ENCODE measurements at regions not wholly inside any gene's neighbourhood (a gene's known extent, or its start where the extent isn't known, plus 50 kb on each side); places are given as distances from the start of the nearest gene placed in this dataset.

DNA sequence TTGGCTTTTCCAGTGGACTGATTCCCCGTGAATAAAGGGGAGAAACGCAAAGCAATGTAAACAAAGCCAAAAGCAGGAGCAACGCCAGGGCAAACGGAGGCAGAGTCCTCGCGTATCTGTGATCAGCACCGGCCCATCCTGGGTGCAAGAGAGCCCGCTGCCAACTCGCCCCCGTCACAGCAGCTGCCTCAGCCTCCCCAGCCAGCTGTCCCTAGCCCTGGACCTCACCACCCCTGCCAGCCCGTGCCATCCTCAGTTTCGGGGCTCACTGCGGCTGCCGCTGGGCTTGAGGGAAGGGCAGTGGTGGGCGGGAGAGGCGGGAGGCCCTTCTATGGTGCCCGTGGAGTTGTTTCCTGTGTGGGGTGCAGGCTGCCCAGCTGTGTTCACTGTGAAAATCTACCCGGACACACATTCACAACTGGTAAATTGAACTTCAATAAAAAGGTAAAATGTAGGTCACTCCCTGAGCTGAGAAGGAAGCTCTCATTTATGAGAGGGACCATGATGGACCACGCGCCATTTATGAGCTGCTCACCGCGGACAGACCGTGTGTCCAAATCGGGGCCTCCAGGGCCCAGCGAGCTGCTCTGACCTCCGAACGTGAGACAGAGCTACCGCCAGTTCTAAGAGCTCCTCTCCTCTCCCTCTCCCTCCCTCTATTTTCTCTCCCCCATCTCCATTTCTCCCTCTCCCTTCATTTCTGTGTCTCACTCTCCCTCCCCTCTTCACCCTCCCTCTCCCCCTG, 330.5 kb upstream of the SFSWAP start:
- DNase-seq (ENCODE audit: low read depth): no peak
- H3K4me3 ChIP-seq (ENCODE audit: low read depth, low read length): no peak overlapping the region
- TF ChIP-seq, protein P1, sequence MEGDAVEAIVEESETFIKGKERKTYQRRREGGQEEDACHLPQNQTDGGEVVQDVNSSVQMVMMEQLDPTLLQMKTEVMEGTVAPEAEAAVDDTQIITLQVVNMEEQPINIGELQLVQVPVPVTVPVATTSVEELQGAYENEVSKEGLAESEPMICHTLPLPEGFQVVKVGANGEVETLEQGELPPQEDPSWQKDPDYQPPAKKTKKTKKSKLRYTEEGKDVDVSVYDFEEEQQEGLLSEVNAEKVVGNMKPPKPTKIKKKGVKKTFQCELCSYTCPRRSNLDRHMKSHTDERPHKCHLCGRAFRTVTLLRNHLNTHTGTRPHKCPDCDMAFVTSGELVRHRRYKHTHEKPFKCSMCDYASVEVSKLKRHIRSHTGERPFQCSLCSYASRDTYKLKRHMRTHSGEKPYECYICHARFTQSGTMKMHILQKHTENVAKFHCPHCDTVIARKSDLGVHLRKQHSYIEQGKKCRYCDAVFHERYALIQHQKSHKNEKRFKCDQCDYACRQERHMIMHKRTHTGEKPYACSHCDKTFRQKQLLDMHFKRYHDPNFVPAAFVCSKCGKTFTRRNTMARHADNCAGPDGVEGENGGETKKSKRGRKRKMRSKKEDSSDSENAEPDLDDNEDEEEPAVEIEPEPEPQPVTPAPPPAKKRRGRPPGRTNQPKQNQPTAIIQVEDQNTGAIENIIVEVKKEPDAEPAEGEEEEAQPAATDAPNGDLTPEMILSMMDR (conservative IDR thresholded peaks at IDR 0.05; ENCODE audit: low read depth, low read length): no peak

- TF ChIP-seq, protein P1 (conservative IDR thresholded peaks at IDR 0.05; ENCODE audit: low read depth, low read length): no peak
- no peak for DNase-seq (ENCODE audit: low read depth)
- H3K4me3 ChIP-seq (ENCODE audit: low read depth, low read length): no peak overlapping the region
Measured at GRCh38 chr12:131380965-131381705, 329.8 kb upstream of the SFSWAP start.

GRCh38 chr12:131381716-131382430, 329.0 kb upstream of the SFSWAP start:
- DNase-seq (ENCODE audit: low read depth): no peak
- H3K4me3 ChIP-seq (ENCODE audit: low read depth, low read length): no peak overlapping the region
- TF ChIP-seq, protein P1 (conservative IDR thresholded peaks at IDR 0.05; ENCODE audit: low read depth, low read length): no peak

DNA sequence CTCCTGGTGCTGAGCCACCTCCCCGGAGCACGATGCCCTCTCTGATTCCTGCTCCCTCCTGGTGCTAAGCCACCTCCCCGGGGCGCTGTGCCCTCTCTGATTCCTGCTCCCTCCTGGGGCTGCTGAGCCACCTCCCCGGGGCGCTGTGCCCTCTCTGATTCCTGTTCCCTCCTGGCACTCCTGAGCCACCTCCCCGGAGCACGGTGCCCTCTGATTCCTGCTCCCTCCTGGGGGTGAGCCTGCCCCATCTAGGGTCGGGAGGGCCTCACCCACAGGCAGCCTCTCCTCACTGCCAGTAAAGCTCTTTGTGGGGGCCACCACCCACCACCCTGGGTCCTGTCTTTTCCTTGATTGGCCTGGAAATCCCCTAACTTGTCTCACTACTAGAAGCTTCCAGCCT, 327.6 kb upstream of the SFSWAP start:
- DNase-seq (ENCODE audit: low read depth): no peak
- H3K4me3 ChIP-seq (ENCODE audit: low read depth, low read length): no peak overlapping the region
- TF ChIP-seq, protein P1 (conservative IDR thresholded peaks at IDR 0.05; ENCODE audit: low read depth, low read length): no peak

- no peak overlapping the region for H3K4me3 ChIP-seq (ENCODE audit: low read depth, low read length)
- DNase-seq (ENCODE audit: low read depth): no peak
- TF ChIP-seq, protein P1 (conservative IDR thresholded peaks at IDR 0.05; ENCODE audit: low read depth, low read length): no peak
Measured at GRCh38 chr12:131383741-131384543, 326.9 kb upstream of the SFSWAP start.

GRCh38 chr12:131384544-131384855, 326.4 kb upstream of the SFSWAP start:
- no peak overlapping the region for H3K4me3 ChIP-seq (ENCODE audit: low read depth, low read length)
- TF ChIP-seq, protein P1 (conservative IDR thresholded peaks at IDR 0.05; ENCODE audit: low read depth, low read length): no peak
- DNase-seq (ENCODE audit: low read depth): no peak

Measured in choroid plexus epithelial cell (primary cell).